GM23338 (cell line): ENCODE measurements at regions not wholly inside any gene's neighbourhood (a gene's known extent, or its start where the extent isn't known, plus 50 kb on each side); places are given as distances from the start of the nearest gene placed in this dataset.

Source experiments
- ATAC-seq: fragments of 200-7000 bp; cut with Tn5 transposase; 3 replicates; pipeline ENCODE4 v1.9.1; 2020
- DNase-seq: peaks from one replicate; pipeline ENCODE4 v3.0.0-alpha.2; 2015; ENCODE audit warnings: low spot score
- H2AFZ ChIP-seq: fragments of 200-600 bp; sonication (generic); 2 replicates; pipeline ENCODE4 v1.8.0; 2016; ENCODE audit warnings: antibody characterized with exemption, mild to moderate bottlenecking, moderate library complexity
- H3F3A ChIP-seq: fragments of 200-600 bp; sonication (generic); replicated peaks from 2 replicates; pipeline ENCODE4 v1.8.0; 2017; ENCODE audit warnings: antibody characterized with exemption, mixed run types, low read depth
- H3K27ac ChIP-seq: fragments of 200-600 bp; sonication (generic); 2 replicates; pipeline ENCODE4 v1.6.1; 2016; ENCODE audit warnings: low read depth
- H3K27me3 ChIP-seq: fragments of 200-600 bp; sonication (generic); 2 replicates; pipeline ENCODE4 v1.8.0; 2016; ENCODE audit warnings: mild to moderate bottlenecking, mixed run types, moderate library complexity; ENCODE audit not compliant: insufficient read depth
- H3K36me3 ChIP-seq: fragments of 200-600 bp; sonication (generic); 2 replicates; pipeline ENCODE4 v1.8.0; 2016; ENCODE audit warnings: mild to moderate bottlenecking; ENCODE audit not compliant: insufficient read depth
- H3K4me1 ChIP-seq: fragments of 200-600 bp; sonication (generic); 2 replicates; pipeline ENCODE4 v1.8.0; 2016; ENCODE audit warnings: mild to moderate bottlenecking, moderate library complexity; ENCODE audit not compliant: insufficient read depth
- H3K4me2 ChIP-seq: fragments of 200-600 bp; sonication (generic); 2 replicates; pipeline ENCODE4 v1.7.1; 2017; ENCODE audit warnings: mixed run types
- H3K4me3 ChIP-seq: fragments of 200-600 bp; sonication (generic); 2 replicates; pipeline ENCODE4 v1.6.1; 2016; ENCODE audit warnings: mixed run types
- H3K79me2 ChIP-seq: fragments of 200-600 bp; sonication (generic); replicated peaks from 2 replicates; pipeline ENCODE4 v1.8.0; 2017; ENCODE audit warnings: mild to moderate bottlenecking; ENCODE audit not compliant: insufficient read depth
- H3K9me2 ChIP-seq: fragments of 200-600 bp; sonication (generic); 2 replicates; pipeline ENCODE4 v1.8.0; 2017; ENCODE audit not compliant: insufficient read depth
- H4K20me1 ChIP-seq: fragments of 200-600 bp; sonication (generic); replicated peaks from 2 replicates; pipeline ENCODE4 v1.8.0; 2017; ENCODE audit warnings: mild to moderate bottlenecking; ENCODE audit not compliant: insufficient read depth
- H3K27ac Mint-ChIP-seq: 2 replicates; pipeline ENCODE4 v1.8.0; 2020; ENCODE audit warnings: inconsistent platforms, mild to moderate bottlenecking, moderate library complexity, mixed read lengths
- H3K27me3 Mint-ChIP-seq: 3 replicates; pipeline ENCODE4 v1.8.0; 2022; ENCODE audit warnings: low read depth, mild to moderate bottlenecking, moderate library complexity, mixed read lengths, inconsistent platforms; ENCODE audit not compliant: insufficient read depth, poor library complexity
- H3K36me3 Mint-ChIP-seq: 3 replicates; pipeline ENCODE4 v1.8.0; 2021; ENCODE audit warnings: low read depth, mild to moderate bottlenecking, inconsistent platforms, moderate library complexity, mixed read lengths
- H3K4me1 Mint-ChIP-seq: 3 replicates; pipeline ENCODE4 v1.8.0; 2020; ENCODE audit warnings: mild to moderate bottlenecking, inconsistent platforms, mixed read lengths
- H3K4me3 Mint-ChIP-seq: 3 replicates; pipeline ENCODE4 v1.8.0; 2021; ENCODE audit warnings: moderate library complexity, mild to moderate bottlenecking, inconsistent platforms, mixed read lengths
- H3K9me3 Mint-ChIP-seq: 3 replicates; pipeline ENCODE4 v1.8.0; 2020; ENCODE audit warnings: moderate library complexity, mild to moderate bottlenecking, inconsistent platforms, mixed read lengths
- CREB1 ChIP-seq: fragments of 250-450 bp; sonication (Bioruptor Pico); IDR thresholded peaks from 2 replicates; pipeline ENCODE4 v1.5.0; 2020; ENCODE audit warnings: low read depth, mild to moderate bottlenecking, moderate library complexity
- EZH2 ChIP-seq: fragments of 200-600 bp; sonication (generic); IDR thresholded peaks from one replicate; pipeline ENCODE4 v1.8.0; 2017; ENCODE audit warnings: antibody characterized with exemption, mild to moderate bottlenecking, low read depth; ENCODE audit not compliant: unreplicated experiment
- EZH2phosphoT487 ChIP-seq: fragments of 200-600 bp; sonication (generic); IDR thresholded peaks from one replicate; pipeline ENCODE4 v1.8.1; 2018; ENCODE audit warnings: antibody characterized with exemption; ENCODE audit not compliant: unreplicated experiment
- JUNB ChIP-seq: IDR thresholded peaks from one replicate; pipeline ENCODE4 v1.6.1; 2016; ENCODE audit warnings: antibody characterized with exemption; ENCODE audit not compliant: unreplicated experiment
- NANOG ChIP-seq: IDR thresholded peaks from 2 replicates; pipeline ENCODE4 v1.6.1; 2016; ENCODE audit warnings: antibody characterized with exemption, borderline replicate concordance
- POLR2AphosphoS5 ChIP-seq: IDR thresholded peaks from 2 replicates; pipeline ENCODE4 v1.6.1; 2016; ENCODE audit warnings: antibody characterized with exemption, low read depth
- STAT1 ChIP-seq: IDR thresholded peaks from one replicate; pipeline ENCODE4 v1.6.1; 2016; ENCODE audit warnings: antibody characterized with exemption; ENCODE audit not compliant: unreplicated experiment
- ZNF114 ChIP-seq: fragments of 250-450 bp; sonication (Bioruptor Pico); IDR thresholded peaks from 2 replicates; pipeline ENCODE4 v1.5.0; 2020; ENCODE audit warnings: mild to moderate bottlenecking, moderate library complexity
- ZNF331 ChIP-seq: fragments of 250-450 bp; sonication (Bioruptor Pico); IDR thresholded peaks from 2 replicates; pipeline ENCODE4 v1.5.0; 2020; ENCODE audit warnings: low read depth, mild to moderate bottlenecking, moderate library complexity
- TF ChIP-seq, protein P1 (sequence below): fragments of 250-450 bp; sonication (Bioruptor Pico); IDR thresholded peaks from 2 replicates; pipeline ENCODE4 v1.5.0; 2020; ENCODE audit warnings: mild to moderate bottlenecking, moderate library complexity
- TF ChIP-seq, protein P2 (sequence below): IDR thresholded peaks from 2 replicates; pipeline ENCODE4 v1.6.1; 2016; ENCODE audit warnings: antibody characterized with exemption
- TF ChIP-seq, protein P3 (sequence below): IDR thresholded peaks from one replicate; pipeline ENCODE4 v1.6.1; 2018; ENCODE audit warnings: antibody characterized with exemption; ENCODE audit not compliant: unreplicated experiment
- TF ChIP-seq, protein P4 (sequence below), 2 experiments: fragments of 200-600 bp in 1 of 2; sonication (generic) in 1 of 2; conservative IDR thresholded peaks; 2 replicates each; pipeline versions ENCODE4 v1.5.1 to v1.6.1; 2016 to 2017; ENCODE audit warnings: antibody characterized with exemption in 2 of 2, low read depth in 2 of 2, mild to moderate bottlenecking in 2 of 2, moderate library complexity in 1 of 2

DNA sequence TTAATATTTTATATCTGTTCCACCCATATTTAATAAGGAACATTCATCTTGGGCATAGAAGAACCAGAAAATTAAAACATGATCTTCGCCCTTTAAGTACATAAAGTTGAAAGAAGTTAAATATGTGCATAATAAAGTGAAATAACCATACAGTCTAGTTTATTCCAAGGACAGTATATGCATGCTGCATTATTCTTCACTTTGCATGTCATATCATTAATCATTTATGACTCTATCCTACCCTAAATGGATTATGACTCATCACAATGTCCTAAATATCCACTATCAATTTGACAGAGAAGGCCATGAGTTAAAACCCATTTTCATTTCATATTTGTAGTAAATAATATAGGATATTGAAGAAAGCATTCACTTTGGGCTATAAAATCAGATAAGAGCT, 576.5 kb upstream of the GNPDA2 start:
- H3K4me1 Mint-ChIP-seq: no peaks in the 10 kb centered on the region
- Histone ChIP-seq H4K20me1 (no peaks in the 10 kb centered on the region), H3K79me2 (no peaks in the 10 kb centered on the region), H3K9me2 (peaks cover 3% of the 10 kb centered on the region; the same call in 1 of the 2 replicates), H3K4me3 (no peak overlapping the region), H3F3A (no peaks in the 10 kb centered on the region), H3K27me3 (no peaks in the 10 kb centered on the region), H3K36me3 (no peaks in the 10 kb centered on the region), H3K27ac (no peak overlapping the region), H3K4me1 (no peaks in the 10 kb centered on the region), H3K4me2 (no peak overlapping the region), H2AFZ (no peak overlapping the region)
- no peaks in the 10 kb centered on the region for H3K27me3 Mint-ChIP-seq
- ATAC-seq (no peak), DNase-seq (no peak)
- TF ChIP-seq NANOG (no peak), POLR2AphosphoS5 (no peak), CREB1 (CRISPR knock-in tag) (no peak), ZNF114 (CRISPR knock-in tag) (no peak), JUNB (no peak), STAT1 (no peak), ZNF331 (CRISPR knock-in tag) (no peak), EZH2 (no peak), EZH2phosphoT487 (no peak)
- TF ChIP-seq, protein P1, sequence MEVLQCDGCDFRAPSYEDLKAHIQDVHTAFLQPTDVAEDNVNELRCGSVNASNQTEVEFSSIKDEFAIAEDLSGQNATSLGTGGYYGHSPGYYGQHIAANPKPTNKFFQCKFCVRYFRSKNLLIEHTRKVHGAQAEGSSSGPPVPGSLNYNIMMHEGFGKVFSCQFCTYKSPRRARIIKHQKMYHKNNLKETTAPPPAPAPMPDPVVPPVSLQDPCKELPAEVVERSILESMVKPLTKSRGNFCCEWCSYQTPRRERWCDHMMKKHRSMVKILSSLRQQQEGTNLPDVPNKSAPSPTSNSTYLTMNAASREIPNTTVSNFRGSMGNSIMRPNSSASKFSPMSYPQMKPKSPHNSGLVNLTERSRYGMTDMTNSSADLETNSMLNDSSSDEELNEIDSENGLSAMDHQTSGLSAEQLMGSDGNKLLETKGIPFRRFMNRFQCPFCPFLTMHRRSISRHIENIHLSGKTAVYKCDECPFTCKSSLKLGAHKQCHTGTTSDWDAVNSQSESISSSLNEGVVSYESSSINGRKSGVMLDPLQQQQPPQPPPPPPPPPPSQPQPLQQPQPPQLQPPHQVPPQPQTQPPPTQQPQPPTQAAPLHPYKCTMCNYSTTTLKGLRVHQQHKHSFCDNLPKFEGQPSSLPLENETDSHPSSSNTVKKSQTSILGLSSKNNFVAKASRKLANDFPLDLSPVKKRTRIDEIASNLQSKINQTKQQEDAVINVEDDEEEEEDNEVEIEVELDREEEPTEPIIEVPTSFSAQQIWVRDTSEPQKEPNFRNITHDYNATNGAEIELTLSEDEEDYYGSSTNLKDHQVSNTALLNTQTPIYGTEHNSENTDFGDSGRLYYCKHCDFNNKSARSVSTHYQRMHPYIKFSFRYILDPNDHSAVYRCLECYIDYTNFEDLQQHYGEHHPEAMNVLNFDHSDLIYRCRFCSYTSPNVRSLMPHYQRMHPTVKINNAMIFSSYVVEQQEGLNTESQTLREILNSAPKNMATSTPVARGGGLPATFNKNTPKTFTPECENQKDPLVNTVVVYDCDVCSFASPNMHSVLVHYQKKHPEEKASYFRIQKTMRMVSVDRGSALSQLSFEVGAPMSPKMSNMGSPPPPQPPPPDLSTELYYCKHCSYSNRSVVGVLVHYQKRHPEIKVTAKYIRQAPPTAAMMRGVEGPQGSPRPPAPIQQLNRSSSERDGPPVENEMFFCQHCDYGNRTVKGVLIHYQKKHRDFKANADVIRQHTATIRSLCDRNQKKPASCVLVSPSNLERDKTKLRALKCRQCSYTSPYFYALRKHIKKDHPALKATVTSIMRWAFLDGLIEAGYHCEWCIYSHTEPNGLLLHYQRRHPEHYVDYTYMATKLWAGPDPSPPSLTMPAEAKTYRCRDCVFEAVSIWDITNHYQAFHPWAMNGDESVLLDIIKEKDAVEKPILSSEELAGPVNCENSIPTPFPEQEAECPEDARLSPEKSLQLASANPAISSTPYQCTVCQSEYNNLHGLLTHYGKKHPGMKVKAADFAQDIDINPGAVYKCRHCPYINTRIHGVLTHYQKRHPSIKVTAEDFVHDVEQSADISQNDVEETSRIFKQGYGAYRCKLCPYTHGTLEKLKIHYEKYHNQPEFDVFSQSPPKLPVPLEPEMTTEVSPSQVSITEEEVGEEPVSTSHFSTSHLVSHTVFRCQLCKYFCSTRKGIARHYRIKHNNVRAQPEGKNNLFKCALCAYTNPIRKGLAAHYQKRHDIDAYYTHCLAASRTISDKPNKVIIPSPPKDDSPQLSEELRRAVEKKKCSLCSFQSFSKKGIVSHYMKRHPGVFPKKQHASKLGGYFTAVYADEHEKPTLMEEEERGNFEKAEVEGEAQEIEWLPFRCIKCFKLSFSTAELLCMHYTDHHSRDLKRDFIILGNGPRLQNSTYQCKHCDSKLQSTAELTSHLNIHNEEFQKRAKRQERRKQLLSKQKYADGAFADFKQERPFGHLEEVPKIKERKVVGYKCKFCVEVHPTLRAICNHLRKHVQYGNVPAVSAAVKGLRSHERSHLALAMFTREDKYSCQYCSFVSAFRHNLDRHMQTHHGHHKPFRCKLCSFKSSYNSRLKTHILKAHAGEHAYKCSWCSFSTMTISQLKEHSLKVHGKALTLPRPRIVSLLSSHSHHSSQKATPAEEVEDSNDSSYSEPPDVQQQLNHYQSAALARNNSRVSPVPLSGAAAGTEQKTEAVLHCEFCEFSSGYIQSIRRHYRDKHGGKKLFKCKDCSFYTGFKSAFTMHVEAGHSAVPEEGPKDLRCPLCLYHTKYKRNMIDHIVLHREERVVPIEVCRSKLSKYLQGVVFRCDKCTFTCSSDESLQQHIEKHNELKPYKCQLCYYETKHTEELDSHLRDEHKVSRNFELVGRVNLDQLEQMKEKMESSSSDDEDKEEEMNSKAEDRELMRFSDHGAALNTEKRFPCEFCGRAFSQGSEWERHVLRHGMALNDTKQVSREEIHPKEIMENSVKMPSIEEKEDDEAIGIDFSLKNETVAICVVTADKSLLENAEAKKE (CRISPR knock-in tag): no peak
- TF ChIP-seq, protein P2, sequence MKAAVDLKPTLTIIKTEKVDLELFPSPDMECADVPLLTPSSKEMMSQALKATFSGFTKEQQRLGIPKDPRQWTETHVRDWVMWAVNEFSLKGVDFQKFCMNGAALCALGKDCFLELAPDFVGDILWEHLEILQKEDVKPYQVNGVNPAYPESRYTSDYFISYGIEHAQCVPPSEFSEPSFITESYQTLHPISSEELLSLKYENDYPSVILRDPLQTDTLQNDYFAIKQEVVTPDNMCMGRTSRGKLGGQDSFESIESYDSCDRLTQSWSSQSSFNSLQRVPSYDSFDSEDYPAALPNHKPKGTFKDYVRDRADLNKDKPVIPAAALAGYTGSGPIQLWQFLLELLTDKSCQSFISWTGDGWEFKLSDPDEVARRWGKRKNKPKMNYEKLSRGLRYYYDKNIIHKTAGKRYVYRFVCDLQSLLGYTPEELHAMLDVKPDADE: no peak
- TF ChIP-seq, protein P3, sequence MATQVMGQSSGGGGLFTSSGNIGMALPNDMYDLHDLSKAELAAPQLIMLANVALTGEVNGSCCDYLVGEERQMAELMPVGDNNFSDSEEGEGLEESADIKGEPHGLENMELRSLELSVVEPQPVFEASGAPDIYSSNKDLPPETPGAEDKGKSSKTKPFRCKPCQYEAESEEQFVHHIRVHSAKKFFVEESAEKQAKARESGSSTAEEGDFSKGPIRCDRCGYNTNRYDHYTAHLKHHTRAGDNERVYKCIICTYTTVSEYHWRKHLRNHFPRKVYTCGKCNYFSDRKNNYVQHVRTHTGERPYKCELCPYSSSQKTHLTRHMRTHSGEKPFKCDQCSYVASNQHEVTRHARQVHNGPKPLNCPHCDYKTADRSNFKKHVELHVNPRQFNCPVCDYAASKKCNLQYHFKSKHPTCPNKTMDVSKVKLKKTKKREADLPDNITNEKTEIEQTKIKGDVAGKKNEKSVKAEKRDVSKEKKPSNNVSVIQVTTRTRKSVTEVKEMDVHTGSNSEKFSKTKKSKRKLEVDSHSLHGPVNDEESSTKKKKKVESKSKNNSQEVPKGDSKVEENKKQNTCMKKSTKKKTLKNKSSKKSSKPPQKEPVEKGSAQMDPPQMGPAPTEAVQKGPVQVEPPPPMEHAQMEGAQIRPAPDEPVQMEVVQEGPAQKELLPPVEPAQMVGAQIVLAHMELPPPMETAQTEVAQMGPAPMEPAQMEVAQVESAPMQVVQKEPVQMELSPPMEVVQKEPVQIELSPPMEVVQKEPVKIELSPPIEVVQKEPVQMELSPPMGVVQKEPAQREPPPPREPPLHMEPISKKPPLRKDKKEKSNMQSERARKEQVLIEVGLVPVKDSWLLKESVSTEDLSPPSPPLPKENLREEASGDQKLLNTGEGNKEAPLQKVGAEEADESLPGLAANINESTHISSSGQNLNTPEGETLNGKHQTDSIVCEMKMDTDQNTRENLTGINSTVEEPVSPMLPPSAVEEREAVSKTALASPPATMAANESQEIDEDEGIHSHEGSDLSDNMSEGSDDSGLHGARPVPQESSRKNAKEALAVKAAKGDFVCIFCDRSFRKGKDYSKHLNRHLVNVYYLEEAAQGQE: no peak
- TF ChIP-seq, protein P4, sequence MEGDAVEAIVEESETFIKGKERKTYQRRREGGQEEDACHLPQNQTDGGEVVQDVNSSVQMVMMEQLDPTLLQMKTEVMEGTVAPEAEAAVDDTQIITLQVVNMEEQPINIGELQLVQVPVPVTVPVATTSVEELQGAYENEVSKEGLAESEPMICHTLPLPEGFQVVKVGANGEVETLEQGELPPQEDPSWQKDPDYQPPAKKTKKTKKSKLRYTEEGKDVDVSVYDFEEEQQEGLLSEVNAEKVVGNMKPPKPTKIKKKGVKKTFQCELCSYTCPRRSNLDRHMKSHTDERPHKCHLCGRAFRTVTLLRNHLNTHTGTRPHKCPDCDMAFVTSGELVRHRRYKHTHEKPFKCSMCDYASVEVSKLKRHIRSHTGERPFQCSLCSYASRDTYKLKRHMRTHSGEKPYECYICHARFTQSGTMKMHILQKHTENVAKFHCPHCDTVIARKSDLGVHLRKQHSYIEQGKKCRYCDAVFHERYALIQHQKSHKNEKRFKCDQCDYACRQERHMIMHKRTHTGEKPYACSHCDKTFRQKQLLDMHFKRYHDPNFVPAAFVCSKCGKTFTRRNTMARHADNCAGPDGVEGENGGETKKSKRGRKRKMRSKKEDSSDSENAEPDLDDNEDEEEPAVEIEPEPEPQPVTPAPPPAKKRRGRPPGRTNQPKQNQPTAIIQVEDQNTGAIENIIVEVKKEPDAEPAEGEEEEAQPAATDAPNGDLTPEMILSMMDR (conservative IDR thresholded peaks at IDR 0.05; ENCODE audit: low read depth in 2 of 2): no peak
- no peak overlapping the region for H3K4me3 Mint-ChIP-seq
- no peak overlapping the region for H3K27ac Mint-ChIP-seq
- H3K36me3 Mint-ChIP-seq: peaks cover 2% of the 10 kb centered on the region; the same call in 1 of the 3 replicates
- peaks cover 70% of the 10 kb centered on the region for H3K9me3 Mint-ChIP-seq
